G401.6 (cell line): ENCODE measurements at regions not wholly inside any gene's neighbourhood (a gene's known extent, or its start where the extent isn't known, plus 50 kb on each side); places are given as distances from the start of the nearest gene placed in this dataset.

Experiments
- FAIRE-seq: peaks from 2 replicates; lab custom pipeline; 2012; peaks lifted over from hg19 to GRCh38; lab: Jason Lieb, UNC

DNA sequence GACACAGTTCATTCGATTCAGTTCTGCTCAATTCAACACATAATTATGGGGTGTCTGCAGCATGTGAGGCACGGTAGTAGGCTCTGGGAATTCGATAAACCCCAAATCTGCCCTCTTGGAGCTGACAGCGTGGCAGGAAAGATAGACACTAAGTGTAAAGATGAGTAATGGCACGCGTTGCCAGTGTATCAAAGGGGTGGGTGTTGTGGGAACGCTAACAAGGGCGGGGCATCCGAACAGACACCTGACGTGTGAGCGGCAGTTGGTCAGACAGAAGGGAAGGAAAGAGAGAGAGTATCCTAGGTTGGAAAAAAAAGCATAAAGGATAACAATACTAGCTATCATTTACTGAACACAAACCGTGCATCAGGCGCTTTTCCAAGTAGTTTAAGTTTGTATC is 125.7 kb upstream of the HAAO start:
- no peak for FAIRE-seq

DNA sequence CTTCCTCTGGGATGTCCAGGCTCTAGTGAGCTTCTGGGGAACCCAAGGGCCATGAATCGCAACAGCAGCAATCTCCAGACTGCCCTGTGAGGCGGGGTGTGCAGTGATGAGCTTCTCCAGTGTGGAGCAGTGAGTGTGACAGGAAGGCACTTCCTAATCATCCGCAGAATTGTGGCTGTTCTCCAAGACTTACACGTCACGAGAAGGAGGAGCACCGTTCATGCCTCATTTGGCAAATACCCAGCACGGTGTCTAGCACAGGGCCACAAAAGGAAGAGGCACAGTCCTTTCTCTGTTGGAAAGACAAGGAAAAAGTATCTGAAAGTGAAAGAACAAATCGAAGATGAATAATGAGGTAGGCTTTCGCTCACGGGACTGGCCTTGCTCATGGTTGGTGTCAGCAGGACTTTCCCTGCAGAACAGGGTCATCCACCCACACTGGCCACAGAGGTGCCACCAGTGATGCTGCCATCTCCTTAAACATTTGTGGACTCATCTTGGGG is 125.1 kb upstream of the HAAO start:
- no peak for FAIRE-seq

DNA sequence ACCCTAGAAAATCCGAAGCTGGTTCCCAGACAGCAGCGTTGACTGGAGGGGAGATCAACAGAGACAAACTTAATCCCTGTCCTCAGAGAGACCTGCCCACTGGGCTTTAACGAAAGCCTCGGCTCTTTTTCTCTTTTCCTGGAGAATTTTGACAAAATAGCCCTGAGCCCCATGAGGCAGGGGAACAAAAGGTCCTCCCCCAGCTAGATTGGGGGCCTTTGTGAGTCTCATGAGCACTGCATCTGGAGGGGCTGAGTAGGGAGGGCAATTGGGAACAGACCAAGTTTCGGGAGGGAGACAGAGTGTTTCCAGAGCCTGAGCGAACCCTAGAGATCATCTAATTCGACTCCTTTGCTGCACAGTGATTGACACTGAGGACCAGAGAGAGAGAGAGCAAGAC is 123.9 kb upstream of the HAAO start:
- FAIRE-seq: no peak

DNA sequence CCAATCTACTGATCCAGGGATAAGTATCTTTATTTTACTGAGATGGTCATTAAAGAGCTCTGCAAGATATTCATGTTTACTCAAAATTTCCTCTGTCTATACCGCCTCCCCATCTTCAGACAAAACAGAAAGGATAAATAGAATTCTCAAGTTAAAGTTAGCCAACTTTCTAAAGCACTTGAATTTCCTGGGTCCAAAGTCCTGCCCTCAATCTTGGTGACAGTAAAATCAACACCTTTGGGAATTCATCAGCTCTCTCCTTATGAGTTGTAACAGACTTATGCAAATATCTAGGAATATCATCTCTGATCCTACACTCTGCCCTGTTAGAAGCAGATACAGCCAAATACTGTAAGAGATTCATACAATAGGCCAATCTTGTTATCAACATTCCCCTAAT is 122.5 kb upstream of the HAAO start:
- FAIRE-seq: no peak

DNA sequence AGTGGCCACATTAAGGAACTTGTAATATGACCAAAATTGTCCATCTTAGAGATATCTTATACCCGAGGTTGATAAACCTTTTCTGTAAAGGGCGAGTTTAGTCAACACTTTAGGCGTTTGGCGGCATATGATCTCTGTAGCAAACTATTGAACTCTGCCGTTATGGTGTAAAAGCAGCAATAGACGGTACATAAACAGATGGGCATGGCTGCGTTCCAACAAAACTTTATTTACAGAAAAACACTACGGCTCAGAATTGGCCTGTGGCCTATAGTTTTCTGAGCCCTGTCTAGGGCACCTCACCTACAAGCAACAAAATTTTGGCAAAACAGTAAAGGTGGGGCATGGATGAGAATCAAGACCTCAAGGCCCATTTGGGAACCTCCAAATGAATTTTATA is 121.9 kb upstream of the HAAO start:
- no peak for FAIRE-seq

DNA sequence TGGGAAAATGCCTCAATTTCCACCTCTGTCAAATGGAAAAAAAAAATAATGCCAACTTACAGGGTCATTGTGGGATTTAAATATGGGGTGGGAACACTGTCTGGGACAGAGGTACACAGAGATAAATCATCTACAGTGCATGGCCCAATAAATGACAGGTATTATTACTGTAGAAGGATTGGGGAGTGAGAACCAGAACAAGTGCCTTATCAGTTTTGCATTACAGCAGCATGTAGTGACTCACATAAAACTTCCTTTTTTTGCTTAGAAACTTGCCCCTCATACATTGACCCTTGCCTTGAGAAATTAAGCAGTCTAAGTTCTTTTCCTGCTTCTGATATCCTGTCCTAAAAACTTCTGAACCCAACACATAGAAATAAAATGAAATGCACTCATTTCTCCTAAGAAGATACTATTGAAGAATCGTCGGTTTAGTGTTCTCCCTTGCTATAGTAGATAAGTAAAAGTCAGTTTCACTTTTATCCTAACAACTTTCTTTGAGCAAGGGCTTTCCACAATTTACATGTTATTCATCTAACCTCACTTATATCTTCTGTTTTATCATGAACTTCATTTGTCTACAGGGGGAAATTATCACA is 121.0 kb upstream of the HAAO start:
- FAIRE-seq: no peak

DNA sequence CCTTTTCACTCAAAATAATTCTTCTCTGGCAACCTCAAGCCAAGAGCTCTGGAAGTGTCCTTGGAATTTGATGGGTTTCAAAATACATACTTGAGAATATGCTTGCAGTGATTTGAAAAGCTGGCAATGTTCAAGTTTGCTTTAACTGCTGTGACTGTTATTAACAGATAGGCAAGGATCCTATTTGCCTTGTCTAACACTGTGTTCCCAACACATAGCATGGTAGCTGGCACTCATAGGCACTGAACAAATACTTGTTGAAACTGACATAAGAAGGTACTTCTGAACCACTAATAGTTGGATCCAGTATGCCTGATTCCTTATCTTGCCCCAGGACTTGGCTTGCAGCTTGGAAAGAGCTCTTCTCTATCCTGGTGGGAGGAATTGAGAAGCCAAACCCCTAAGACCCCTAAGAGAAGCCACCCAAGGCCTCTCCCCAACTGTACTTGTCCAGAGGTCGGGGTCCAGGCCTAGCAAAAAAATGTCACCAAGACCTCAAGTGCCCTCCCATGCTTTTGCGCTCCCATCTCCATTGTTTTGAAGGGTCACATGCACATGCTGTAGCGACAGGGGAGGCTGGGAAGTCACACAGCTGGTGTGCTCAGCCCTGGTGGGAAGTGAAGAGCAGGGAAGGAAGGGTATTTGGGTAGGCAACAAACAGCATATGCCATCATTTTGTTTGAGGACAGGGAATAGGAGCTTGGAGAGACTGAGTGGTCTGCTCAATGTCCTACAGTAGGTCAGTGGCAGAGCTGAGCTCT is 118.4 kb upstream of the HAAO start:
- FAIRE-seq: no peak

DNA sequence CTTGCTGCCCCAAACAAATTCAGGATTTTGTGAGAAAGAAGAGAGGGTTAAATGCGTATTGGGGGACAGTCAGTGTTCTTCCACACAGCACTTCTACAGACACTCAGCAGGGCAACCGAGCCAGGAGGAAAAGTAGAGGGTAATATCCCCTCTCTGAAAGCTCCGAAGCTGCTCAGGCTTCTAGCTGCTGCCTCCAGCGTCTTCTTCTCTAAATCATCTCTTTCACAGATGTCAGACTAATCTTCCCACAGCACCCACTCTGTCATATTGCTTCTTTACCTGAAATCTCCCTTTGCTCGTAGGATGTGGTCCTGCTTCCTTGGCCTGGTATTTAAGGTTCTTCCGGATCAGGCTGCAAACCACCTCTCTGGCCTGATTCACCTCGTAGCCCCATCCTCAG is 117.6 kb upstream of the HAAO start:
- FAIRE-seq: no peak

DNA sequence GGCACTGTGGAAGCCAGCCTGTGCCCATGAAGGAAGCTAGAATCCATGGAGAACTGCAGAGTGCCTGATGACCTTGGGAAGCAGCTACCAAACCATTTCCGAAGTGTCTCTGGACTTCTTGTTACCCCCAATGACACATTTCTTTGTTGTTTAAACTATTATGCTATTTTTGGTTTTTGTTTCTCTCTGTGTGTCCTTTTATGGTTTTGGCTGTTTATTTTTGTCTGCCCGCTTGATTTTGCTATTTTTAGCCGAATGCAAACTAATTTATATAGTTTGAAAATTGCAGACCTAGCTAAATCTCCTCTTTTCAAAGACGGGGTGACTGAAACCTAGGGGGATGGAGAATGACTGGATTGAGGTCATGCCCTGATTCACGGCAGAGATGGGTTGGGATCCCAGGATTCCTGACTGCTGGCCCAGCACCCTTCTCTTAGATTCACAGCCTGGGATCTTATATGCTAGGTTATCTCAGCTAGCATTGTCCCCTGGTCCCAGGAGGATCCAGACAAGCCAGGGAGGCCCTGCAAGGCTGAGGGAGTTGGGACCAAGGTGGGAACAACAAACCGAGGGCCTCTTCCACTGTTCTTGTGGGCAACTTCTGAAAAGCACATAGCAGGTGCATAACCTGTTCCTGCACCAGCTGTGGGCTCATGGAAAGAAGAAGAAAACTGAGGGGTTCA is 116.3 kb upstream of the HAAO start:
- FAIRE-seq: no peak

DNA sequence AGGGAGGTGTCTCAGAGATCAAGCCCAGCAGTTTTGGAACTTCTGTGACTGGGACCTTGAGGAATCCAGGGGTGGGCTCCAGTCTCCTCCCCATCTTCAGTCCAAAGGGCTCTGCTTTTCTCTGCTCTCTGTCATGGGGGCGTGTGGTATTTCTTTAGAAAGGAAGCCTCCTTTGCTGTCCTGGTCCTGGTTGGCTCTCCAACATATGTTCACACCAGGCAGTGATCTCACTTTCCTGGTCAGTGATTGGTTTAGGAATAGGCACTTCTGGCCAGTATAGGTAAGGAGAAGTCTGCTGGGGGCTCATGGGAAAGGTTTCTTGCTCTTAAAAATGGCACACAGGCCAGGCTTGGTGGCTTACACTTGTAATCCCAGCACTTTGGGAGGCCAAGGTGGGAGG is 115.5 kb upstream of the HAAO start:
- no peak for FAIRE-seq

DNA sequence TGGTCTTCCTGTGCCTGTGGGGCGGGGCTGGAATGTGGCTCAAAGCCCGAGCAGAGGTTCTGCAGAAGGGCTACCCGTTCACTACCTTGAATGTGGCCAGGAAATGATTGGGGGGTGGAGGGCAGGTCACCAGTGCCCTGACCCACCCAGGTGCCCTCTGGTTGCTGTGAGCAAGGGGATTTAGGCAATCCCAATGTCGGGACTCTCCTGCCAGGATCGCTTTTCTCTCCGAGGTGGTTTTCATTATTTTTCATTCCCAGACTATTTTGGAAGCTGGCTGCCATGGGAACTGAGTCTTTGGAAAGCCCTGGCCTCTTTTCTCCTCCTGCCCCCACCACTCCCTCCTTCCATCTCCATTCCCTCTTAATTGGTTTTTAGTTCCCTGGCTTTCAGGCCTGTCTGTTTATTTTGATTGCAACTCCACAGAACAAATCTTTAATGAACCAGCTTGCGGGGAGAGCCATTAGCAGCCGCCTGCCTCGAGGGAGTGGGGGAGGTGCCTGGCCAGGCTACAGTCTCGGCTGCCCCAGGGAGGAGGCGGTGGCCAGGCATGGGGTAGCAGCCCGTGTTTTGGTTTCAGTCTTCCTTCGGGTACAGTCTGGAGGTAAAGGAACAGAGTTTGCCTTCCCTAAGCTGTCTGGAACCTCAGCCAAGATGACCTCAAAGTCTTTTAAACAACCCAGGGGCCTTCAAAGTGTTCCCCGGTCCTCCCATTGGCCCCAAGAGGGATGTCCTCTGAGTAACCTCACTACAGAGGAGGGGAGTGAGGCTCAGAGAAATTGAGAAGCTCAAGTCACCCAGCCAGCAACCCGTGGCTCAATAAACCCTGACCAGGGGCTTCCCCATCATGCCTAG is 114.4 kb upstream of the HAAO start:
- peak; percentile 99 for FAIRE-seq

DNA sequence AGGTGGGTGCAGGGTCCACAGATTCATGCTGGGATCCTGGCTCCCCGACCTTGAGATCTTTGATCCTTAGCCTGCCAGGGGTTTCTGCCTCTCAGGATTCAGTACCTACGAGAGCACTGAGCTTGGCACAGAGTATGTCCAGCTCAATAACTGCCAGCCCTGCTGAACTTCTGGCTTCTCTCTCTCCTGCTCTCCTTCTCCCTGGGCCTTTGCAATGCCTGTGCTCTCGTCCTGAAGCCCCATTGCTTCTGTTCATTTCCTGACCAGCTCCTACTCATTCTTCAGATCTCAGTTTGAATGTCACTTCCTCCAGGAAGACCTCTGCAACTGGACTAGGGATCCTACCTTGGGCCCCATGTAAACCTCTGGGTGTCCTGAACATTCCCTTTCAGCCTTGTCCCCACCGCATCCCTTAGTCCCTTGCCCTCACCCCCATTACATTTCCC is 113.8 kb upstream of the HAAO start:
- FAIRE-seq: no peak

DNA sequence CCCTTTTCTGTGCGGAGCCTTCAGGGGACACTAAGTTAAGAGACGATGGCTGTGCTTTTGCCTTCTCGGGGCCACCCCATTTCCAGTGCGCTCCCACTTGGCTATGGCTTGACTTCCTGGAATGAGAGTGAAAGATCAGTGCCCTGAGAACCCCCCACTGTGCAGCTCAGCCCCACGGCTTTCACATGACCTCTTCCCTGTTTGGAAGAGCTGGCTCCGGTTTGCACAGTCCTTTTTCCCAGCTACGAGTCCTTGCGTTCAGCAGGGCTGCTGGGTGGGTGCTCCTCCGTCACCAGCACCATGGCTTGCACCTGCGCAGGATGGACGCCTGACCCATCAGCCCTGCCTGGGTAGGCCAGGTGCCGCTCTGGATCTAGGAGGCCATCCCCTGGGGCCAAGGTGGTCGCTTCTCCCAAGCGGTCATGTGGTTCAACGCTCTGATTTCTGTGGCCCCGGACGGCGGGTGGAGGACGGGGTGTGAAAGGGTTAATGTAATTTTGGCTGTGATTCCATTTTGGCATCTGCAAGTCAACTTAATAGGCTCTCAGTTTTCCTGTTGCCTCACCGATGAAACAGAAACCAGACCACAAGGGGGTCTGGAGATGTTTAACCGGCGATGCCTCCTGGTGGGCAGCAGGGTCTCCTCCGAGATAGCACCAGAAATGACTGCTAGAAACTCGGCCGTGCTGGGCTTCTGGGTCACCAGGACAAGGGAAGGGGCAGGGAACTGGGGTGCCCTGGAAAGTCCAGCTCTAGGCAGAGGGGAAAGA is 113.1 kb upstream of the HAAO start:
- FAIRE-seq: peak; percentile 94

DNA sequence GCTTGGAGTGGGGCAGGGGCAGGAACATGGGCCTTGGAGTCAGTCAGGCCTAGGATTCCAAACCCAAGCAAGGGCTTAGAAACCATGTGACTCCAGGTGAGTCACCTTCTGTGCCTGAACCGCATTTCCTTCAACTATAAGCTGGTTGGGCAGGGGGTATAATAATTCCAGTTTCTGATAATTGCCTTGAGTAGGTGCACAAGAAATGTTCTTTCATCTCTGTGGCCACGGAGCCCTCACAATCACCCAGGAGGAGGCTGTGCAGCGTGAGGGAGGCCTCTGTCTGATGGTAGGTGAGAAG is 112.1 kb upstream of the HAAO start:
- peak; percentile 75 for FAIRE-seq

DNA sequence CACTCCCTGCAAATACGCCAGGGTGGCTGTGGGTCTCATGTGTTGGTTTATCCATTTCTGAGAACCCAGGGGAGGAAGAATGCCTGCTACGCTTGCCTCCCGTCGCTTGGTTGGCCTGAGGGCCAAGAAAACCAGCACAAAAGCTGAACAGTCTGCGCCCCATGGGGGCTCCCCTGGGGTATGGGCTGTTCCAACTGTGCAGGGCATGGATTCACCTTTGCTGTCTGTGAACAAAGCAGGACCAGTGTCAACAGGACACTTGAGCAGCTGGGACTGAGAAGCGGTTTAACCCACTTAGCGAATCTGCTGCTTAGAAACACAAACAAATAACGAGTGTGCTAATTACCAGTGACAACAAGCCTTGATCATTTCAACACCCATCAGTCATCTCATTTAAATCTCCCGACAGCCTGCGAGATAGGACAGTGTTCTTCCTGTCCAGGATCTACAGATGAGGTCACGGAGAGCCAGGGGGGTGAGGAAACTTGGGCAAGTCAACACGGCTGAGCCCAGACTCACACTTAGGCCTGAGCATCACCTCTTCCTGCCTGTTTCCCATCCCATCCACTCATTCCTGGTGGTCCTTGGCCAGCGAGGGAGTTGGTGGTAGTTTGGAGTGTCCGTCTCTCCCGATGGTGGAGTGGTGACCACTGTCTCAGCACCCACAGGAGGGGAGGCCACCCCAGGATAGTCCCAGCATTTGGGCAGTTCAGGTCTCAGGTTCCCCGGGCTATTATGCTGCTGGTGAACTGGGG is 111.6 kb upstream of the HAAO start:
- FAIRE-seq: peak; percentile 28

DNA sequence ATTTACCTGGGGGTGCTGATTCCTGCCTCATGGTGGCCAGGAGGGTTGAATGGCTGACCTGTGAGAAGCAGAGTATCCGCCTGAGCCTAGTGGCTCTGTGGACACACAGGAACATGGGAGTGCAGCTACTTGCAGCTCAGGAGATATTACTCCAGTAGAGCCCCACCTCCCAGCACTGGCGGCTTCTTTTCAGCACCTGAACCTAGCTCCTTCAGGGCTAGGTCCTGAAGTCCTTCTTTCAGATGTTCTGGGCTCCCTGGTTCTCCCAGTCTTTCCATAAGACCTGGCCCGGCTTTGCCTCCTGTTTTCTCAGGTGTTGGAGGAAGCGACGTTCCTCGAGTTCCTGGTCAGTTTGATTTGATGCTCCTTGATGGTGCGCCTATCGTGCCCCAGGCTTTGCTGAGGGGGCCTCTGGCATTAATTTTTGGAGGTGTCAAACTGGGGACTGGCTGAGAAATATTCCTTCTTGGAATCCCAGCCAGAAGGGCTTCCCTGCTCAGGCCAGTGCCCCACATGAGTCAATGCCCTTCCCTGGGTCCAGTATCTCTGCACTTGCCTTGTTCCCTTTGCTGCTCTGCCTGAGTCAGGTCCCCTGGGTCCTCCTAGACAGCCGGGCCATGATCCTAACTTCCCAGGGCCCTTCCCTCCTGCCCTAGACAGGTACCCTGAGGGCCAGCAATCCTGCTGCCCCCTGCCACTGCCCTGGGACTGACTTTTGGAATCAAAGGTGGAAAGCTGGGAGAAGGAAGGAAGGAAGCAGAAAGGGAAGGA is 110.7 kb upstream of the HAAO start:
- FAIRE-seq: no peak

DNA sequence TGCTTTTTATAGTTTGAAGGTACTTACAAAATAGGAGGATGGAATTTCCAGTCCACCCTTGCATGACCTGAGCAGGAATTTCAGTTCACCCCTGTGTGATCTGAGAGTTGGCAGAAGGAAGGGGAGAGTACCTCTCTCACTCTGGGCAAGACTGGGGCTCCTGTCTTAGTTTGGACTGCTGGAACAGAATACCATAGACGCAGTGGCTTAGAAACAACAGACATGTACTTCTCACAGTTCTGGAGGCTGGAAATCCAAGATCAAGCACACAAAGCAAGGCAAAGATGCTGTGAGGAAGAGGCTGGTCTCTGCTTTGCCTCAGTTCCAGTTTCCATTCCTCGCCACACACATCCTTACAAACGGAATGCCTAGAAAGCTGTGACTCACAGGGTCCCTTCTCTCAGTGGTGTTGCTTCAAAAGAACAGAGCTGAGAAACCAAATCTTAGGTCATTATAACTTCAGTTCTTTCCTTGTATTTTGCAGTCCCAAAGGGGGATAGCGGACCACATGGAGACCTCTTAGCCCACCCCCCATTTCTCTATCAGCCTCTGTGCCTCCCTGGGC is 108.8 kb upstream of the HAAO start:
- FAIRE-seq: no peak

DNA sequence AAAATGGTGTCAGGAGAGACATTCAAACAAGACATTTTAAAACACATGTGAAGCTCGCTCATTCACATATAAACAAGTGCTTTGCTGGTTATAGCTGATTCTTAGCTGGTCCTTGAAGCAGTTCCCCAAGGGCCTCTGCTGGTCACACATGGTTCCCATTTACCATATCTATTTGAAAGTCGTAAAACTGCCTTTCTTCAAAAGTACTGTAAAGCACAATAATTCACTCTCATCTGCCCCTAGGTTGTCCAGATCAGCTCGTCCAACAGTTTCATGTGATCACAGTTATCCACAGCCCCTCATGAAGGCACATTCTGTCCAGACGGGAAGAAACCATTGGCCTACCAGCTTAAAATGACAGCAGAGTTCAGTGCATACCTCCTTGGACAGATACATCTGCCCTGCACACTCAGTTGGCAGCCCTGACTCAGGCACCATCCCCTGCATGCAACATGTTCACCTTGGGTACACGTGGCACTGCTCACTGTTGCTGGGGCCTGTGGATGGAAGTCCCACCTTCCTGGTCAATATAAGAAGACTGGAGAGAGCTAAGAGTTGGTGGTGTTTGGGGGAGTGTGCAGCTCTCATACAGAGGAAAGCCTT is 108.0 kb upstream of the HAAO start:
- peak; percentile 6 for FAIRE-seq

DNA sequence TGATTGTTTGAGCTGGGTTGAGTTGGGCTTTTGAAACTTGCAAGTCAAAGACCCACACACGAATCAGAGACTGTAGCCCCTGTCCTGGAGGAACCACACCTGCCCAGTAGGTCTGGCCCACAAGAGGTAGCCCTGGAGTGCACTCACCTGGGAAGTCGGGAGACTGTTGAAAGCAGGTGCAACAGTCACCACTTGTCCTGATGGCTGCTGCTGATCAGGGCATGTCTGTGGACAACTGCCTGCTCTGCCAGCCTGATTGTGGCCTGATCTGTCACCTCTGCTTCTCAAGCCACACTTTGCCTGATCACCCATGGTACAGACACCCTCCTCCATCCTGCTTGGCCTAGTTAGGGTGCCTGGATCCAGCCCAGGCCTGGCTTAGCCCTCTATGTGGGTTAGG is 105.0 kb upstream of the HAAO start:
- FAIRE-seq: no peak

DNA sequence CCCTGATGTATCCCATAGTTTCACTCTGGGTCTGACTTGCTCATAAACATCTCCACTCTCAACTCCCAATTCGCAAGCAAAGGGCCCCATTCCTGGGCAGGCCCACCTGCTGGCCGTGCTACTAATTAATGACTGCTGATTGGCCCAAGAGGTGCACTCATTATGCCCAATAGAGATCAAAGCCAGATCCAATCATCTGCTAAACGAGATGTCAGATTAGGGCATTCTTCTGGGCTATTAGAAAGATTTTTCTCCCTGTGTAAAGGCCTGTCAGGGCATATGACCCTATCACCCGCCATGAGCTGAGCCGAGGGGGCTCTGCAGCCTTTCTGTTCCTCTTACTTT is 103.4 kb upstream of the HAAO start:
- FAIRE-seq: no peak
